ENCODE measurements at regions not wholly inside any gene's neighbourhood (a gene's known extent, or its start where the extent isn't known, plus 50 kb on each side); places are given as distances from the start of the nearest gene placed in this dataset.

GRCh38 chr5:101811466-101811865 is 484.6 kb downstream of the SLCO4C1 start:
- TF ChIP-seq EZH2 (IDR thresholded peaks at IDR 0.05; ENCODE audit: borderline replicate concordance, low read length) (no peak), CTCF (IDR thresholded peaks at IDR 0.05; ENCODE audit: low read length) (no peak)
